ENCODE measurements at regions not wholly inside any gene's neighbourhood (a gene's known extent, or its start where the extent isn't known, plus 50 kb on each side); places are given as distances from the start of the nearest gene placed in this dataset.

DNA sequence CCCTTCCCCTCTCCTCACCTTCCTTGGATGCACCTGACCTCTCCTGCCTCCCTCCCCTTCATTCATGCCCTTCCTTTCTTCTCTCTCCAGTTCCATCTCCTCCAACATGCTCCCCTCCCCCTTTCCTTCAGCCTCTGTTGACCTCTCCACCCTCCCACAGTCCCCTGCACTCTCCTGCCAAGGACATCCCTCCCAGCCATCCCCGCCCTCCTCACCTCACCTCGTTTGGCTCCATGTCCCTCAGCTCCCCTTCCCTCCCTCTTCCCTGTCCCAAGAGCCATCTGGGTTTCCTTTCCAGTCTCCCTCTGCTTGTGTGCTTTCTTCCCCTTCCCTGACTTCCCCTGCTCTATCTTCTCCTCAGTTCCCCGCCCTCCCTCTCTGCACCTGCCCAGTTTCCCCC lies 819.7 kb downstream of the KCNJ18 start:
- no peak for TF ChIP-seq POLR2A (IDR thresholded peaks at IDR 0.05)
- TF ChIP-seq, protein P1, sequence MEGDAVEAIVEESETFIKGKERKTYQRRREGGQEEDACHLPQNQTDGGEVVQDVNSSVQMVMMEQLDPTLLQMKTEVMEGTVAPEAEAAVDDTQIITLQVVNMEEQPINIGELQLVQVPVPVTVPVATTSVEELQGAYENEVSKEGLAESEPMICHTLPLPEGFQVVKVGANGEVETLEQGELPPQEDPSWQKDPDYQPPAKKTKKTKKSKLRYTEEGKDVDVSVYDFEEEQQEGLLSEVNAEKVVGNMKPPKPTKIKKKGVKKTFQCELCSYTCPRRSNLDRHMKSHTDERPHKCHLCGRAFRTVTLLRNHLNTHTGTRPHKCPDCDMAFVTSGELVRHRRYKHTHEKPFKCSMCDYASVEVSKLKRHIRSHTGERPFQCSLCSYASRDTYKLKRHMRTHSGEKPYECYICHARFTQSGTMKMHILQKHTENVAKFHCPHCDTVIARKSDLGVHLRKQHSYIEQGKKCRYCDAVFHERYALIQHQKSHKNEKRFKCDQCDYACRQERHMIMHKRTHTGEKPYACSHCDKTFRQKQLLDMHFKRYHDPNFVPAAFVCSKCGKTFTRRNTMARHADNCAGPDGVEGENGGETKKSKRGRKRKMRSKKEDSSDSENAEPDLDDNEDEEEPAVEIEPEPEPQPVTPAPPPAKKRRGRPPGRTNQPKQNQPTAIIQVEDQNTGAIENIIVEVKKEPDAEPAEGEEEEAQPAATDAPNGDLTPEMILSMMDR (IDR thresholded peaks at IDR 0.05), result no peak

Data from testis (tissue), 2 donors.